SU-DHL-6 (cell line): ENCODE measurements at regions not wholly inside any gene's neighbourhood (a gene's known extent, or its start where the extent isn't known, plus 50 kb on each side); places are given as distances from the start of the nearest gene placed in this dataset.

Experiments
- H2AFZ ChIP-seq: fragments of 200-600 bp; sonication (generic); 2 replicates; pipeline ENCODE4 v1.6.1; 2014; ENCODE audit warnings: low read depth, mild to moderate bottlenecking, moderate library complexity, mixed read lengths, antibody characterized with exemption, low read length; ENCODE audit not compliant: severe bottlenecking
- H3F3A ChIP-seq: fragments of 200-600 bp; shearing (Covaris generic); 2 replicates; pipeline ENCODE4 v1.6.0; 2016; ENCODE audit warnings: antibody characterized with exemption, mild to moderate bottlenecking; ENCODE audit not compliant: insufficient read depth
- H3K27ac ChIP-seq: fragments of 200-600 bp; sonication (generic); 2 replicates; pipeline ENCODE4 v1.5.1; 2016; ENCODE audit warnings: low read depth, mild to moderate bottlenecking, low read length, moderate library complexity, mixed read lengths
- H3K27me3 ChIP-seq: fragments of 200-600 bp; sonication (generic), shearing (Covaris generic); 2 replicates; pipeline ENCODE4 v1.6.0; 2014; ENCODE audit warnings: mild to moderate bottlenecking, low read length
- H3K36me3 ChIP-seq: fragments of 200-600 bp; sonication (generic); 2 replicates; pipeline ENCODE4 v1.6.1; 2014; ENCODE audit warnings: mild to moderate bottlenecking, low read length, mixed read lengths
- H3K4me2 ChIP-seq: fragments of 300-600, 200-600 bp; shearing (Covaris generic), sonication (generic); 2 replicates; pipeline ENCODE4 v1.6.0; 2014; ENCODE audit warnings: low read length, low read depth, mild to moderate bottlenecking; ENCODE audit not compliant: poor library complexity, severe bottlenecking
- H3K4me3 ChIP-seq: fragments of 200-600 bp; sonication (generic); 2 replicates; pipeline ENCODE4 v1.5.1; 2014; ENCODE audit warnings: antibody characterized with exemption, low read length, mild to moderate bottlenecking, mixed read lengths; ENCODE audit not compliant: insufficient read depth, poor library complexity, severe bottlenecking
- H3K79me2 ChIP-seq: fragments of 200-600 bp; sonication (generic); 2 replicates; pipeline ENCODE4 v1.6.1; 2014; ENCODE audit warnings: mild to moderate bottlenecking, low read length, moderate library complexity; ENCODE audit not compliant: insufficient read depth
- H3K9ac ChIP-seq: fragments of 200-600 bp; sonication (generic); 2 replicates; pipeline ENCODE4 v1.7.0; 2014; ENCODE audit warnings: mild to moderate bottlenecking, low read length
- H3K9me2 ChIP-seq: fragments of 200-600 bp; sonication (generic); replicated peaks from 2 replicates; pipeline ENCODE4 v1.6.1; 2014; ENCODE audit warnings: low read length; ENCODE audit not compliant: insufficient read depth
- H3K9me3 ChIP-seq: fragments of 200-600 bp; sonication (generic); 2 replicates; pipeline ENCODE4 v1.6.1; 2014; ENCODE audit warnings: low read length, mixed read lengths; ENCODE audit not compliant: insufficient read depth
- H4K20me1 ChIP-seq: fragments of 200-600 bp; sonication (generic); 2 replicates; pipeline ENCODE4 v1.6.1; 2014; ENCODE audit warnings: low read depth, mild to moderate bottlenecking, antibody characterized with exemption, low read length, moderate library complexity, mixed read lengths
- EZH2phosphoT487 ChIP-seq: fragments of 200-600 bp; sonication (generic), shearing (Covaris generic); conservative IDR thresholded peaks from 2 replicates; pipeline ENCODE4 v1.6.1; 2018; ENCODE audit warnings: mild to moderate bottlenecking, antibody characterized with exemption, low read length, moderate library complexity, mixed read lengths
- TF ChIP-seq, protein P1 (sequence below): fragments of 200-600 bp; sonication (generic); IDR thresholded peaks from one replicate; pipeline ENCODE4 v1.5.1; 2017; ENCODE audit warnings: antibody characterized with exemption, mild to moderate bottlenecking, low read length, moderate library complexity; ENCODE audit not compliant: insufficient read depth, poor library complexity, severe bottlenecking

DNA sequence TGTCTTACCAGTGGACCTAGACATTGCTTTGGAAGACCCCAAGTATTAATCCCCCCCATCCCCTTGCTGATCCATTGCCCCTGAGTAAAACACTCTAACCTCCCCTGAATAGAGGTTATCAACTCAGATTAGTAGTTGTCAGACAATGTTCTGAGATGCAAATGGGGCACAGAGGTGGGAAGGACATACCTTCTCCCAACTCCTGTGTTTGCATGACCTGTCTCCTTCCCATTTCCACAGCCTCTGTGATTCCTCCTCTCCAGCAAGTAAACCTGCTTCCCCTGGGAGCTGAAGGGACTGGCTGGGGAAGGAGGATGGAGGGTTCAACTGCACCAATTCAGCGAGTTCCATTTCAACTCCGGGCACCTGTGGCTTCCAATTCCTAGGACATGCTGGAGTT, 199.8 kb upstream of the SASH1 start:
- Histone ChIP-seq H3K4me2 (no peak overlapping the region), H3K4me3 (no peak overlapping the region), H3K36me3 (no peaks in the 10 kb centered on the region), H3K27me3 (no peaks in the 10 kb centered on the region), H3F3A (no peaks in the 10 kb centered on the region), H4K20me1 (no peaks in the 10 kb centered on the region), H3K9me2 (no peaks in the 10 kb centered on the region), H3K9me3 (no peaks in the 10 kb centered on the region), H2AFZ (no peak overlapping the region), H3K27ac (no peak overlapping the region), H3K79me2 (no peaks in the 10 kb centered on the region), H3K9ac (no peak overlapping the region)
- no peak for TF ChIP-seq EZH2phosphoT487
- TF ChIP-seq, protein P1, sequence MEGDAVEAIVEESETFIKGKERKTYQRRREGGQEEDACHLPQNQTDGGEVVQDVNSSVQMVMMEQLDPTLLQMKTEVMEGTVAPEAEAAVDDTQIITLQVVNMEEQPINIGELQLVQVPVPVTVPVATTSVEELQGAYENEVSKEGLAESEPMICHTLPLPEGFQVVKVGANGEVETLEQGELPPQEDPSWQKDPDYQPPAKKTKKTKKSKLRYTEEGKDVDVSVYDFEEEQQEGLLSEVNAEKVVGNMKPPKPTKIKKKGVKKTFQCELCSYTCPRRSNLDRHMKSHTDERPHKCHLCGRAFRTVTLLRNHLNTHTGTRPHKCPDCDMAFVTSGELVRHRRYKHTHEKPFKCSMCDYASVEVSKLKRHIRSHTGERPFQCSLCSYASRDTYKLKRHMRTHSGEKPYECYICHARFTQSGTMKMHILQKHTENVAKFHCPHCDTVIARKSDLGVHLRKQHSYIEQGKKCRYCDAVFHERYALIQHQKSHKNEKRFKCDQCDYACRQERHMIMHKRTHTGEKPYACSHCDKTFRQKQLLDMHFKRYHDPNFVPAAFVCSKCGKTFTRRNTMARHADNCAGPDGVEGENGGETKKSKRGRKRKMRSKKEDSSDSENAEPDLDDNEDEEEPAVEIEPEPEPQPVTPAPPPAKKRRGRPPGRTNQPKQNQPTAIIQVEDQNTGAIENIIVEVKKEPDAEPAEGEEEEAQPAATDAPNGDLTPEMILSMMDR: no peak

GRCh38 chr6:148143771-148144170, 198.9 kb upstream of the SASH1 start:
- Histone ChIP-seq H3K9me2 (no peaks in the 10 kb centered on the region), H4K20me1 (no peaks in the 10 kb centered on the region), H2AFZ (no peak overlapping the region), H3K27me3 (no peaks in the 10 kb centered on the region), H3K9ac (no peak overlapping the region), H3K79me2 (no peaks in the 10 kb centered on the region), H3K36me3 (no peaks in the 10 kb centered on the region), H3K9me3 (no peaks in the 10 kb centered on the region), H3K4me3 (no peak overlapping the region), H3F3A (no peaks in the 10 kb centered on the region), H3K4me2 (no peak overlapping the region), H3K27ac (no peak overlapping the region)
- TF ChIP-seq, protein P1: no peak
- no peak for TF ChIP-seq EZH2phosphoT487

DNA sequence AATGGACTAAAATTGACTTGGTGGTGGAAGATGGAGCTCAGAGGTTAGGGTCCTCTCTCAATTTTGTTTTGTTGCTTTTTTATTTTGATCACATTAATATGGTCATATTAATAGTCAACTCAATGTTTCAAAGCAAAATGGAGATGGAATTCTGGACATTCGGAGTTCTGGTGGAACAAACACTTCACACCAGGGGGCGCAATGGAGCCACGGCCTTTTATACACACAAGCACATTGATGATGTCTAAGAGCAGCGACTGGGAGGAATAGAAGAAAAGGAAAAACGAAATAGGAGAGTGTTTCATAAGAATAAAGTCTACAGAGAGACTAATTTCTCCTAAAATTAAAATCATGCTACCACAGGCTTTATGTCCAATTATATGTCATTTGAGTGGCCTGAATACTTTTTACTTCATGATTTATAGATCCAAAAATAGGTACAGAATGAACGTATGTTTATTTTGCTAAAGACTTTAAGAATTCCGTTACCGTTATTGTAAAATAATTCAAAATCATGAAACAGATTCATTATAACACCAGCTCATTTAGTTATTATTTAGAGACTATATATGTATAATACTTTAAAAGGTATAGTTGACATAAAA, 197.6 kb upstream of the SASH1 start:
- Histone ChIP-seq H3F3A (no peaks in the 10 kb centered on the region), H3K27me3 (no peaks in the 10 kb centered on the region), H3K9me3 (no peaks in the 10 kb centered on the region), H4K20me1 (no peaks in the 10 kb centered on the region), H3K4me2 (no peak overlapping the region), H3K9ac (no peak overlapping the region), H3K79me2 (no peaks in the 10 kb centered on the region), H3K4me3 (no peak overlapping the region), H2AFZ (no peak overlapping the region), H3K36me3 (no peaks in the 10 kb centered on the region), H3K9me2 (no peaks in the 10 kb centered on the region), H3K27ac (no peak overlapping the region)
- TF ChIP-seq, protein P1: peak; percentile 75
- no peak for TF ChIP-seq EZH2phosphoT487
